ENCODE measurements at regions not wholly inside any gene's neighbourhood (a gene's known extent, or its start where the extent isn't known, plus 50 kb on each side); places are given as distances from the start of the nearest gene placed in this dataset.
"Not testable (repeated sequence)": the region's sequence is repeated elsewhere in the genome, so short reads cannot be mapped to it uniquely, and the experiment has no call there.

DNA sequence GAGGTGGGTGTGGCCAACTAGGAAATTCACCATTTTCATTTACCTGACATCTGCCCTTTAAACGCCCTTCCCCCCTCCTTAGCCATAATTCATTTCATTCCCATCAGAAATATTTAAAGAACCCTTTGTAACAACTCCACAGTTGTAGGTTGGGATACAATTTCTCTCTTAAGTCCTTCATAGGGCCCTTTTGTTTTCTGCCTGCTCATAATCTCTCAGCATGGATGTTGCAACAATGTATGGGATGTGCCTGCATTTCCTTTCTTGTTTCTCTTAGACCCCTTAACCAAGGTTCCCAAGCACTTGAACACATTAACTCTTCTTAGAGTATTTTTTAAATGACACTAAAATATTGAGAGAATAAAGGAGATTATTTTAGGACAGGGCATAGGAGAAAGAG lies 51.7 kb upstream of the MYO10 start:
- TF ChIP-seq, protein P1, sequence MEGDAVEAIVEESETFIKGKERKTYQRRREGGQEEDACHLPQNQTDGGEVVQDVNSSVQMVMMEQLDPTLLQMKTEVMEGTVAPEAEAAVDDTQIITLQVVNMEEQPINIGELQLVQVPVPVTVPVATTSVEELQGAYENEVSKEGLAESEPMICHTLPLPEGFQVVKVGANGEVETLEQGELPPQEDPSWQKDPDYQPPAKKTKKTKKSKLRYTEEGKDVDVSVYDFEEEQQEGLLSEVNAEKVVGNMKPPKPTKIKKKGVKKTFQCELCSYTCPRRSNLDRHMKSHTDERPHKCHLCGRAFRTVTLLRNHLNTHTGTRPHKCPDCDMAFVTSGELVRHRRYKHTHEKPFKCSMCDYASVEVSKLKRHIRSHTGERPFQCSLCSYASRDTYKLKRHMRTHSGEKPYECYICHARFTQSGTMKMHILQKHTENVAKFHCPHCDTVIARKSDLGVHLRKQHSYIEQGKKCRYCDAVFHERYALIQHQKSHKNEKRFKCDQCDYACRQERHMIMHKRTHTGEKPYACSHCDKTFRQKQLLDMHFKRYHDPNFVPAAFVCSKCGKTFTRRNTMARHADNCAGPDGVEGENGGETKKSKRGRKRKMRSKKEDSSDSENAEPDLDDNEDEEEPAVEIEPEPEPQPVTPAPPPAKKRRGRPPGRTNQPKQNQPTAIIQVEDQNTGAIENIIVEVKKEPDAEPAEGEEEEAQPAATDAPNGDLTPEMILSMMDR (IDR thresholded peaks at IDR 0.05; ENCODE audit: insufficient read depth, low read length, severe bottlenecking) = no peak
- DNase-seq (ENCODE audit: low read depth) (no peak), FAIRE-seq (no peak)
- Histone ChIP-seq H3K27me3 (ENCODE audit: control insufficient read depth, insufficient read depth, low read length) (no peaks in the 10 kb centered on the region), H3K4me3 (ENCODE audit: low read depth, low read length) (no peak overlapping the region), H3K36me3 (ENCODE audit: control insufficient read depth, insufficient read depth, low read length) (no peaks in the 10 kb centered on the region)

GRCh38 chr5:16990817-16991520 lies 54.9 kb upstream of the MYO10 start:
- not testable (repeated sequence) for H3K36me3 ChIP-seq (ENCODE audit: control insufficient read depth, insufficient read depth, low read length); H3K27me3 ChIP-seq (ENCODE audit: control insufficient read depth, insufficient read depth, low read length); H3K4me3 ChIP-seq (ENCODE audit: low read depth, low read length); FAIRE-seq; DNase-seq (ENCODE audit: low read depth)

- TF ChIP-seq, protein P1 (IDR thresholded peaks at IDR 0.05; ENCODE audit: insufficient read depth, low read length, severe bottlenecking) = no peak
Measured at GRCh38 chr5:16992006-16992405, 55.9 kb upstream of the MYO10 start.

DNA sequence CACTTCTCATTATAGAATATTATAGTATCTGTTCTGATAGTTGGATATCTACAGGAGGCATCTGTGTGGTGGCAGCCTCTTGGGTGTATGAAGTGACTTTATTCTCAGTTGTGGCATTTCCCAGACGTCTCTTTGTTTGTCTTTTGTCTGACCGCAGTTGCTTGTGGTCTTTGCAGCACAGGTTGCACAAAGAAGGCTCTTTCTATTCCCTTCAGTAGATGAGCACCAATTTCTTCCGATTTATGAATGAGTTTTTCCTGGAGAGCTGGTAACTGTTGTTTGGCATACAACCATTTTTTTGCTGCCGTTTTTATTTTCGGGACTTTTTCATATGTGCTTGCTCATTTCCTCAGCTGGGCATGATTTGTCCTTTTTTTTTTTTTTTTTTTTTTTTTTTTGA lies 56.4 kb upstream of the MYO10 start:
- no peak for FAIRE-seq
- H3K27me3 ChIP-seq (ENCODE audit: control insufficient read depth, insufficient read depth, low read length) = no peaks in the 10 kb centered on the region
- no peak for DNase-seq (ENCODE audit: low read depth)
- TF ChIP-seq, protein P1 (IDR thresholded peaks at IDR 0.05; ENCODE audit: insufficient read depth, low read length, severe bottlenecking) = no peak
- H3K36me3 ChIP-seq (ENCODE audit: control insufficient read depth, insufficient read depth, low read length) = no peaks in the 10 kb centered on the region
- H3K4me3 ChIP-seq (ENCODE audit: low read depth, low read length) = no peak overlapping the region

More at GRCh38 chr5:16992006-16992405, 55.9 kb upstream of the MYO10 start:
- Histone ChIP-seq H3K4me3 (ENCODE audit: low read depth, low read length) (no peak overlapping the region), H3K36me3 (ENCODE audit: control insufficient read depth, insufficient read depth, low read length) (no peaks in the 10 kb centered on the region), H3K27me3 (ENCODE audit: control insufficient read depth, insufficient read depth, low read length) (no peaks in the 10 kb centered on the region)
- DNase-seq (ENCODE audit: low read depth) (peak; percentile 29), FAIRE-seq (no peak)

DNA sequence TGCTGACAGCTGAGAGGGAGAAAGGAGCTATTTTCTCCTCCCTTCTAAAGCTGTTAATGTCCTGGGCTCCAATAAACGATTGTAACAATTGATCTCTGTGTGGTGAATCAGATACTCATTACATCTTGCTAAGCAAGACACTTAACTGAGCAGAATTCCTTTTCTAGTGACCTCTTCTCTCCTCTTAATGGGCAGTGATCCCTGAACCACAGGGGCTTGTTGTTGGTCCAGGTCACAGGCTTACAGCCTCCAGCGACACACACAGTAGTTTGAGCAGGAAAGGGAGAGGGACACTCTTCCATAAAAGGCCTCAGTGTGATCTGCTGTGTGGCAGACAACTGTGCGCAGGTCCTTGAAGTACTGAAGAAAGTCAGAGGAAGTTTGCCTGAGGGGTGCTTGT lies 58.5 kb upstream of the MYO10 start:
- Histone ChIP-seq H3K4me3 (ENCODE audit: low read depth, low read length) (no peak overlapping the region), H3K36me3 (ENCODE audit: control insufficient read depth, insufficient read depth, low read length) (no peaks in the 10 kb centered on the region), H3K27me3 (ENCODE audit: control insufficient read depth, insufficient read depth, low read length) (no peaks in the 10 kb centered on the region)
- TF ChIP-seq, protein P1 (IDR thresholded peaks at IDR 0.05; ENCODE audit: insufficient read depth, low read length, severe bottlenecking) = no peak
- FAIRE-seq (no peak), DNase-seq (ENCODE audit: low read depth) (no peak)

GRCh38 chr5:16995372-16995771 lies 59.3 kb upstream of the MYO10 start:
- no peaks in the 10 kb centered on the region for H3K36me3 ChIP-seq (ENCODE audit: control insufficient read depth, insufficient read depth, low read length)
- H3K4me3 ChIP-seq (ENCODE audit: low read depth, low read length) = no peak overlapping the region
- no peaks in the 10 kb centered on the region for H3K27me3 ChIP-seq (ENCODE audit: control insufficient read depth, insufficient read depth, low read length)
- TF ChIP-seq, protein P1 (IDR thresholded peaks at IDR 0.05; ENCODE audit: insufficient read depth, low read length, severe bottlenecking) = no peak
- FAIRE-seq (no peak), DNase-seq (ENCODE audit: low read depth) (no peak)

Measured in bronchial epithelial cell (primary cell).